ENCODE measurements at regions not wholly inside any gene's neighbourhood (a gene's known extent, or its start where the extent isn't known, plus 50 kb on each side); places are given as distances from the start of the nearest gene placed in this dataset.
A peak's percentile ranks its signal among the peaks of the same experiment; 100 is the strongest.

DNA sequence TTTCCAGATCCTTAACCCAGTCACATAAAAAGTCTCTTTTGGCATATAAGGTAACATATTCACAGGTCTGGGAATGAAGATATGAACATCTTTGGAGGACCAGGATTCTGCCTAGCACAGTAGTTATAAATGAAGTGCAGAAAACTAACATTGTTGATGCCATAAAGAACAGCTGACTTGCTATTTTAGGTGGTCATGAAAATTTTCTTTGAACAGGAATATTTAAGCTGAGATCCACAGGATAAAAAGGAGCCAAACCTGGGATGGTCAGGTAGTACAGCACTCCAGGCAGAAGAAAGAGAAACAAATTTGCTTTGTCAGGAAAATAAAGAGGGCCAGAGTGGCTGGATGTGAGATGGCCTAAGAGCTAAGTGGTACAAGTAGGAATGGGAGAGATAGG lies 80.0 kb downstream of the CENPW start:
- DNase-seq (ENCODE audit: low spot score) (no peak), FAIRE-seq (no peak)

DNA sequence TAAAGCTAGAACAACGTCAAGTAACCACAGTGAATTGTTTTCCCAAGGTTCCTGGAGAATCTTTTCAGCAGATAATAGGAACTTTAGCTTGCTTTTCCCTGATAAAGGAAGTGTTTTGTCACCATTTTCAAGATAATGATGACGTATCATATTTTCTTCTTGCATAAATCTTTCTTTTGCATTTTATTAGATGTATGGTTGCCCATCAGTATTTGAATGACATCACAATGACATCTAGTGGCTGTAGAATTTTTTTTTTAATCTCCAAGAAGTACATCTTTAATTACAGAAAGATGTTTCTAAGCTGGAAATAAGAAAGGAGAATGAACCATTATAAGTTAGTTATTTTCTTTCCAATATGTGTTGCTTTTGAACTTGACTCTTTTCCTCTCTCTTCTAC lies 83.0 kb downstream of the CENPW start:
- FAIRE-seq: no peak
- no peak for DNase-seq (ENCODE audit: low spot score)

GRCh38 chr6:126427713-126428112 lies 87.8 kb downstream of the CENPW start:
- no peak for DNase-seq (ENCODE audit: low spot score)
- no peak for FAIRE-seq

- FAIRE-seq (no peak), DNase-seq (ENCODE audit: low spot score) (no peak)
These were observed 90.0 kb downstream of the CENPW start for GRCh38 chr6:126429866-126430265.

GRCh38 chr6:126432564-126432963 lies 92.6 kb downstream of the CENPW start:
- FAIRE-seq (no peak), DNase-seq (ENCODE audit: low spot score) (no peak)

DNA sequence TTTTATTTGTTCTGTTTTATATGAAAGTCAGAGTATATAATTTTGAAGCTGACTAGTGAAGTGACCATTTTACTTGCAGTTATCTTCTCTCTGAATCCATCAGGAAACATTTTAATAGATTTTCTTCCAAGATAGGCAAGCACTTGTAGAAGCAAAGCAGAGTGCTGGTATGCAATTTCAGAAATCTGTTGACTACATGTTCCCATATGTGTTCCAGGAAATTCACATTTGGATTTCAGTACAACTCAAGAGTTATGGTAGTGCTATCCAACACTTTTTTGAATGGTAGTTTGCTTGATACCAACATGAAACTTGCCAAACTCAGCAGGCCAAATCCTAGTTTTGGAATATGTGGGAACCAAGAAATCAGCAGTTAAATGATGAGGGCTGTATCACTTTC lies 94.0 kb downstream of the CENPW start:
- no peak for DNase-seq (ENCODE audit: low spot score)
- no peak for FAIRE-seq

- FAIRE-seq: no peak
- DNase-seq (ENCODE audit: low spot score): no peak
These were observed 97.3 kb downstream of the CENPW start for GRCh38 chr6:126437205-126437604.

DNA sequence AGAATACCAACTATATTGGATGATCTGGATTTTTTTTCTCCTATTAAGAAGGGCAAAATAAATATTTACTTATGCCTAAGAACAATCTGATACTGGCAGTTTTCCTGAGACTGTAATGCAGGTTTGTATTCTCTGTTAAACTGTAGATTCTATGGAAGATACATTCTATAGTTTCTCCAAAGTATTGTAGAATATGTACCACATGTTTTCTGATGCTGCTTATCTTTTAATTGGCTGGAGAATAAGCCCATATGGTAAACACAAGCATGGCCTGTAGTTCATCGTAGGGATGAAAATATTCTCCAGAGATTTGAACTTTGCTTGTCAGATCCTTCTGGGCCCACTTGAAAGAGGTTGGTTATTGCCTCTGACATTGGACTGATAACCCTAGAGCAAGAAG lies 99.1 kb downstream of the CENPW start:
- FAIRE-seq: no peak
- DNase-seq (ENCODE audit: low spot score): no peak

DNA sequence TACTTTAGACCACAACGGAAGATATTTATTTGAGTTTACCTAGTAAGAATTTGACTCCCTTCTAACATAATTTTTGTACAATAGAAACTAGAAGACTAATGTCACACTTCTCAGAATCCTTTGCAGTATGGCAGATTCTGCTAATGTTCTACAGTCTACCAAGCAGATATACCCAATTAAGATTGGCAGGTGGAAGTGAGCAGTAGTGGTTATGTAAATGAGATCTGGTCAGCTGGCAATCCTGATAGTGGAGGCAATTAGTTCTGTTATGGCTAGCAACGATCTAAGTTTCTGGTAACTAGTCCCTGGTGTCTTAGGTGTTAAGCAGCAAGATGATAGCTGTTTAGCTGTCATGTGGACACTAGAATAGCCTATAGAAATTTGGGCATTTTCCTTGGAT lies 101.0 kb downstream of the CENPW start:
- DNase-seq (ENCODE audit: low spot score) (no peak), FAIRE-seq (no peak)

- no peak for FAIRE-seq
- DNase-seq (ENCODE audit: low spot score): no peak
These were observed 104.9 kb downstream of the CENPW start for GRCh38 chr6:126444659-126445273.

GRCh38 chr6:126446248-126446647 lies 106.3 kb downstream of the CENPW start:
- no peak for DNase-seq (ENCODE audit: low spot score)

GRCh38 chr6:126447367-126447766 lies 107.5 kb downstream of the CENPW start:
- DNase-seq (ENCODE audit: low spot score) (no peak), FAIRE-seq (no peak)

More at GRCh38 chr6:126446248-126446647, 106.3 kb downstream of the CENPW start:
- no peak for FAIRE-seq

DNA sequence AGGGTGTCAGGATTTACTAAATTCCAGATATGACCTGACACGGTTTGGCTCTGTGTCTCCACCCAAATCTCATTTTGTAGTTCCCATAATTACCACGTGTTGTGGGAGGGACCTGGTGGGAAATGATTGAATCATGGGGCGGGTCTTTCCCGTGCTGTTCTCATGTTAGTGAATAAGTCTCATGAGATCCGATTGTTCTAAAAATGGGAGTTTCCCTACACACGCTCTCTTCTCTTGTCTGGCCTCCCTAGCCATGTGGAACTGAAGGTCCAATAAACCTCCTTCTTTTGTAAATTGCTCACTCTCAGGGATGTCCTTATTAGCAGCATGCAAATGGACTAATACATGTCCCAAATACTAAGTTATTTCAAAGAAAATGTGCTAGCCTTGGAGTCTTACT lies 121.1 kb downstream of the CENPW start:
- no peak for DNase-seq (ENCODE audit: low spot score)
- no peak for FAIRE-seq

DNA sequence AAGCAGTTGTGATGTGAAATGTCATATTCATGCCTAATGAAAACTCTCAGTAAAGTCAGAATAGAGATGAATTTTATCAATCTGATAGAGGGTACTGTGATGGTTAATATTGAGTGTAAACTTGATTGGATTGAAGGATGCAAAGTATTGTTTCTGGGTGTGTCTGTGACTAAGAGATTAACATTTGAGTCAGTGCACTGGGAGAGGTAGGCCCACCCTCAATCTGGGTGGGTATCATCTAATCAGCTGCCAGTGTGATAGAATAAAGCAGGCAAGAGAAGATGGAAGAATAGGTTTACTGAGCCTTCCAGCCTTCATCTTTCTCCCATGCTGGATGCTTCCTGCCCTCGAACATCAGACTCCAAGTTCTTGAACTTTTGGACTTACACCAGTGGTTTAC lies 124.3 kb downstream of the CENPW start:
- FAIRE-seq (no peak), DNase-seq (ENCODE audit: low spot score) (no peak)

DNA sequence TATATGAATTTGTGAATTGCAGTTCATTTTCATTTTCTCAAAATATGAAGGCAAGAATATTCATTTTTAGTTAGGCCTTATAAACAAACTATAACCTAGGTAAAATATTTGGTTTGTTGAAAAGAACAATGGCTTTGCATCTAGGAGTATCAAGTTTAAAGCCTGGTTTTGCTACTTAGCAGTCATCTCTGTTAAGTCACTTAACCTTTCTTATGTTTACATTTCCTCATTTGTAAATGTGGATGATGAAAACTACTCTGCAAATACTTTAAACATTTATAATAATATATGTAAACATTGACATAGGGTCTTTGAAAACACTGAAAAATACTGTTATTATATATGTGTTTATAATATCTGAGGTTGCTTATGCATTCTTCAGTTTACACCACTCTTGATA lies 135.5 kb downstream of the CENPW start:
- FAIRE-seq (no peak), DNase-seq (ENCODE audit: low spot score) (no peak)

- no peak for FAIRE-seq
- DNase-seq (ENCODE audit: low spot score): no peak
These were observed 137.8 kb downstream of the CENPW start for GRCh38 chr6:126477678-126478077.

- FAIRE-seq (no peak), DNase-seq (ENCODE audit: low spot score) (no peak)
These were observed 140.4 kb downstream of the CENPW start for GRCh38 chr6:126480268-126480667.

DNA sequence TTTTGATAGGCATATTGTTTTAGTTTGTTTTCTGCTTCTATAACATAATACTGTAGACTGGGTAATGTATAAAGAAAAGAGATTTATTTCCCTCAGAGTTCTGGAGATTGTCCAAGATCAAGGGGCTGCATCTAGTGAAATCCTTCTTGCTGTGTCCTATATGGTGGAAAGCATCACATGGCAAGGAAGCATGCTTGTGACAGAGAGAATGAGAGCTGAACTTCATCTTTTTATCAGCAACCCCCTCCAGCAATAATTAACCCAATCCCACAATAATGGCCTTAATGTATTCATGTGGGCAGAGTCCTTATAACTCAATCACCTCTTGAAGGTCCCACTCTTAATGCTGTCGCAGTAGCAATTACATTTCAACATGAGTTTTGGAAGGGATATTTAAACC lies 141.4 kb downstream of the CENPW start:
- FAIRE-seq (no peak), DNase-seq (ENCODE audit: low spot score) (no peak)

- no peak for FAIRE-seq
- no peak for DNase-seq (ENCODE audit: low spot score)
These were observed 164.9 kb downstream of the CENPW start for GRCh38 chr6:126504792-126505191.

DNA sequence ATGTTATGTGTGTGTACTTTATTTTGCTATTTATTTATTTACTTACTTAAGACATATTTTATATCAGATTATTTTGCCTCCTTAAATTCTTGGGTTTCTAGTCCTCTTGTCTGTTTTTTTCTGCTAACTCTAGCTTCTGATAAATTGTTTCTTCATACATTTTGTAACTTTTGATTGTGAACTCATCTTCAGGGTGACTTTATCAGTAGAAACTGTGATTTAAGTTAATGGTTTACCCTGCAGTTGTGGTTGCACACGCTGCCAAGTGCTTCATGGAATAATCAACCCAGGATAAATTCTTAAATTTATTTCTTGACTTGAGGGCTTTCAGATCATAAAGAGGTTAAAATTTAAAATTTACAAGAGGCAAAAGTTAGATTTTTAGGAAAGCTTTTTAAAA lies 173.3 kb downstream of the CENPW start:
- FAIRE-seq (peak; percentile 57), DNase-seq (ENCODE audit: low spot score) (no peak)

DNA sequence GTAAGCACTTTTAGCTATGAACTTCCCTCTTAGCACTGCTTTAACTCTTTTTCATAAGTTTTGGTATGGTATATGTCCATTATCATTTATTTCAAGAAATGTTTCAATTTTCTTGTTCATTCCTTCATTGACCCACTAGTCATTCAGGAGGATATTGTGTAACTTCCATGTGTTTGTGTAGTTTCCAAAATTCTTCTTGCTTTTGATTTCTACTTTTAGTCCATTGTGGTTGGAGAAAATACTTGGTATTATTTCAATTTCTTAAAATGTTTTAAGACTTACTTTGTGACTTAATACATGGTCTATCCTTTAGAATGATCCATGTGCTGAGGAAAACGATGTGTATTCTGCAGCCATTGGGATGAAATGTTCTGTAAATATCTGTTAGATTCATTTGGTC lies 176.5 kb downstream of the CENPW start:
- FAIRE-seq: no peak
- DNase-seq (ENCODE audit: low spot score): no peak

GRCh38 chr6:126524811-126525326 lies 185.0 kb downstream of the CENPW start:
- no peak for FAIRE-seq
- no peak for DNase-seq (ENCODE audit: low spot score)

DNA sequence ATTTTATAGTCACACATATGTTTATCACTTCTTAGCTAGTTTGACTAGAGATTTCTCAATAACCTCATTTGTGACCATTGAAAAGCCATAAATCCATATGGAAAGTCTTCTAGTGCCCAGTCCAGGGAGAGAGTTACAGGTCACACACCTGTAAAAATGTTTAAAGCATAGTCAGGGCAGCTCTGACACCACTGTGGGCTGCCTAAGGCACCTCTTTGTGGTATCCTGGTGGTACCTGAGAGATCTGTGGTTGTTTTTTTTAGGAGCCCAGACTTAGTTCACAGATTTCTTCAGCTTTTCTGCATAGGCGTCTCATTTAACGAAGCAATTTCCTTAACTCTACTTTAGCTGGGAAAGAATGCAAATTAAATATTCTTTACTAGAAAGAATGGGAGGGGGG lies 186.6 kb downstream of the CENPW start:
- FAIRE-seq: no peak
- no peak for DNase-seq (ENCODE audit: low spot score)
